AG09309 (cell line): ENCODE measurements at regions not wholly inside any gene's neighbourhood (a gene's known extent, or its start where the extent isn't known, plus 50 kb on each side); places are given as distances from the start of the nearest gene placed in this dataset.

ENCODE experiments used
- DNase-seq: peaks from one replicate; pipeline ENCODE4 v3.0.0-alpha.2; 2010; ENCODE audit warnings: low read depth
- H3K4me3 ChIP-seq: 2 replicates; pipeline ENCODE4 v1.5.1; 2011; ENCODE audit warnings: mild to moderate bottlenecking, low read depth, low read length, moderate library complexity; ENCODE audit not compliant: control insufficient read depth
- CTCF ChIP-seq: IDR thresholded peaks from 2 replicates; pipeline ENCODE4 v1.5.1; 2011; ENCODE audit warnings: mild to moderate bottlenecking, low read depth, low read length, inconsistent platforms; ENCODE audit not compliant: insufficient read depth, control insufficient read depth; ENCODE audit errors: missing control alignments

DNA sequence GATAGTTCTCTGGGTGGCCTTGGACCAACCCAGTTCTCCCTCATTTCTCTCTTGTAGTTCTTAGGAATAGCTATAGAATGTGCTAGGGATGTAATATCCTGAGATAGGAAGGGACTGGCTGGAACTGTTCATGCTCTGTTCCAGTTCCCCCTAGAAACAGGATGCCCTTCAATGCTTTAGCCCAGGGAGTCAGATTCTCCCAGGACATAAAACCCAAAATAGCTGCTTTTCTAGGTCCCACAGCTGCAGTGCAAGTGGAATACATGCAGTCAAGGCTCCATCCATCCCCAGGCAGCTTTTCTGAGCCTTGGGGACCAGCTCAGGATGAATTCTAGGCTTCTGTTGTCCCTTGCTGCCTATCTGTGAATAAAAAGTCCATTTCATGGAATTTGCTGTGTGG is 257.3 kb upstream of the CTAGE1 start:
- no peak overlapping the region for H3K4me3 ChIP-seq
- no peak for TF ChIP-seq CTCF
- no peak for DNase-seq

DNA sequence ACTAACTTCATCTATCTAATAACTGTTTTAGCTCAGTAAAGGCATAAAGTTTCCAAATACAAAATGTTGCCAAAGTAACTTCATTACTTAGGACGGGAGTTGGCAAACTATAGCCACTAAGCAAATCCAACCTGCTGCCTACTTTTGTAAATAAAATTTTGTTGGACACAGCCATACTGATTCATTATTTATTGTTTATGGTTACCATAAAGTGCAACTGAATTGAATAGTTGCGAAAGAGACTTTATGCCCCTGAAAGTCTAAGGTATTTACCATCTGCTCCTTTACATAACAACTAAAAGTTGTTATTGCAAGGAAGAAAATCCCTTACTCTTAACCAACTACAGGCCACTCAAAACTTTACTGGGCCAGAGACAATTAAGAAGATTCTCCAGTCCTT is 256.7 kb upstream of the RBBP8 start:
- DNase-seq: no peak
- H3K4me3 ChIP-seq: no peak overlapping the region
- no peak for TF ChIP-seq CTCF

- H3K4me3 ChIP-seq: no peak overlapping the region
- DNase-seq: no peak
- no peak for TF ChIP-seq CTCF
Measured at GRCh38 chr18:22678486-22678885, 254.6 kb upstream of the RBBP8 start.

DNA sequence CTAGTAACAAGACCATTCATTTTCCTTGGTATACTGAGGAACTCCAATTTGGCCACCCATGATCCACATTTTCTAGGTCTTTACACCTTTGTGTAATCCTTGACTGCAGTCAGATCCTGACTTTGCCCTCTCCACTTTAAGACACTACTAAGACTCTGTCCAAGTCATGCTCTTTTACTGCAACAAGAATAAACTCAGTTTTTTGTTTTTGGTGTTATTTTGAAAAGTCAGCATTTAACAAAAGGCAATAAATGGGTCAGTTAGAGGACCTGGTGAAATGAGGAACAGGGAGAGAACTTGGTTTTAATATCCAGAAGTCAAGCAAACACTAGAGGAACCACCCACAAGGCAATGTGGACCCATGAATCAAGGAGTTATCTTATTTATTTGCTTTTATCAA is 252.2 kb upstream of the RBBP8 start:
- H3K4me3 ChIP-seq: no peak overlapping the region
- TF ChIP-seq CTCF: no peak
- DNase-seq: no peak

GRCh38 chr18:22681908-22682307 is 251.2 kb upstream of the RBBP8 start:
- TF ChIP-seq CTCF: no peak
- DNase-seq: no peak

DNA sequence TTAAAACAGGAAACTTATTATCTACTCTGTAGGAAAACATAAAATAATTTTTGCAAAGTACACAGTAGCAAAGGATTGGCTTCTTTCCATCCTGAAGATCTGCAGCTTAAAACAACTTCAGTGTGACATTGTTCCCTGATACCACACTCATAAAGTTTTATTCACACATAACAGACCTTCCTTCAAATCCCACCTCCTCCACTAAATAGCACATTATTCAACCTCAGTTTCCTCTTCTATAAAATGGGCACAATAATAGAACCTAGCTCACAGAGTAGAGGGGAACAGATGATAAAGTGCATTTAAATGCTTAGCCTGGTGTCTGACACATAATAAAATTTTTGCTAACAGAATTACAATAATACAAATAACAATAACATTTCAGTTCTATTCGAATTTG is 250.4 kb upstream of the RBBP8 start:
- no peak for DNase-seq
- no peak overlapping the region for H3K4me3 ChIP-seq
- TF ChIP-seq CTCF: no peak

More at GRCh38 chr18:22681908-22682307, 251.2 kb upstream of the RBBP8 start:
- H3K4me3 ChIP-seq: no peak overlapping the region

DNA sequence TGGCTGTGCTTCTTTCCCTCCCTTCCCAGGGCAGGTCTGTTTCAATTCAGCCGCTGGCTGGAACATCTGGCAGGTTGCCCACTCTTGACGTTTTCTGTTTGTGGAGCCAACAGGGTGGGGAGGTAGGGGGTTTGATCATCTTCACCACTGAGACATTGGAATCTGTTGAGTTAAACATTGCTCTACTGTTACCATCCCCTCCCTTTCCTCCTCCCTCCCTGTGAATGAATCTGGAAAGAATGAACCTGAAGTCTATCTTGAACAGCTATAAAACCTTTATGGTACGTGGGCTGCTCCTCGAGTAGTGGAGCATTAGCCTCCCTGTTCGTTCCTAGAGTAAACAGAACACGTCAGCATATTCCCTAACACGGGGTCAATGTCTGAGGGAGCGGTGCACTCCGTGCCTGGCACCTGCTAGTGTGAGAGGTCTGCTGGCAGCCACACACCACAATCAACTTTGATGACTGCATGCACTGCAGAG is 249.9 kb upstream of the RBBP8 start:
- no peak for TF ChIP-seq CTCF
- no peak overlapping the region for H3K4me3 ChIP-seq
- DNase-seq: peak; percentile 79
